Duodenal mucosa (tissue), 2 donors: ENCODE measurements at regions not wholly inside any gene's neighbourhood (a gene's known extent, or its start where the extent isn't known, plus 50 kb on each side); places are given as distances from the start of the nearest gene placed in this dataset.

Experiments used
- H3K27ac ChIP-seq: one replicate; pipeline ENCODE4 v1.7.0; 2013; ENCODE audit warnings: low read depth, low read length
- H3K27me3 ChIP-seq, 2 donors: one replicate each; pipeline ENCODE4 v1.7.0; 2013; ENCODE audit warnings: low read length in 2 of 2, control low read depth in 1 of 2; ENCODE audit not compliant: insufficient read depth in 2 of 2, control insufficient read depth in 1 of 2
- H3K36me3 ChIP-seq, 2 donors: one replicate each; pipeline ENCODE4 v1.7.0; 2013; ENCODE audit warnings: low read length in 2 of 2, control low read depth in 1 of 2; ENCODE audit not compliant: insufficient read depth in 2 of 2, control insufficient read depth in 1 of 2
- H3K4me1 ChIP-seq, 2 donors: one replicate each; pipeline ENCODE4 v1.7.0; 2013; ENCODE audit warnings: low read length in 2 of 2, control low read depth in 1 of 2; ENCODE audit not compliant: insufficient read depth in 2 of 2, control insufficient read depth in 1 of 2
- H3K4me3 ChIP-seq, 2 donors: one replicate each; pipeline ENCODE4 v1.7.0; 2013; ENCODE audit warnings: low read length in 2 of 2, low read depth in 1 of 2
- H3K9ac ChIP-seq, 2 donors: one replicate each; pipeline ENCODE4 v1.7.0; 2013; ENCODE audit warnings: low read length in 2 of 2, low read depth in 1 of 2
- H3K9me3 ChIP-seq, 2 donors: one replicate each; pipeline ENCODE4 v1.7.0; 2013; ENCODE audit warnings: low read length in 2 of 2, control low read depth in 1 of 2; ENCODE audit not compliant: control insufficient read depth in 1 of 2

GRCh38 chr1:175848329-175848728, 104.9 kb upstream of the TNR start:
- H3K27ac ChIP-seq = no peak overlapping the region
- H3K9me3 ChIP-seq = no peaks in the 10 kb centered on the region
- no peaks in the 10 kb centered on the region for H3K36me3 ChIP-seq
- no peak overlapping the region for H3K9ac ChIP-seq
- no peak overlapping the region for H3K4me3 ChIP-seq
- H3K27me3 ChIP-seq = no peaks in the 10 kb centered on the region
- no peaks in the 10 kb centered on the region for H3K4me1 ChIP-seq

DNA sequence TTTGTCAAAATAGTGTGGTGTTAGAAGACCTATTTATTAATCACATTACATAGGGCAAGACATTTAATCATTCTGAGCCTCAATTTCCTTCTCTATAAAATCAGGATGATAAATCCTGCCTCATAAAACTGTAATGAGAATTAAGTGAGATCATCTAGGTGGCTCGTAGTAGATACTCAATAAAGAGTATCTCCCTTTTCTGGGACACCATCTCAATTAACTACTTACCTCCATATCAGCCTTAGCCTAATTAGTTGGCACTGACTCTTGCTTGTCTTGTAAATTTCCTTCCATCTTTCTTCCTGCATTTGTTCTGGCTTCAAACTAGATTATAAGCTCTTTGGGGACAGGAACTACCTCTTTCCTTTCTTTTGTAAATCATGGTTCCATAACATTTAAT, 102.6 kb upstream of the TNR start:
- Histone ChIP-seq H3K4me3 (no peak overlapping the region), H3K4me1 (peaks cover 0 to 1% of the 10 kb centered on the region in 2 donors), H3K27ac (no peak overlapping the region), H3K36me3 (no peaks in the 10 kb centered on the region), H3K9ac (no peak overlapping the region), H3K9me3 (no peaks in the 10 kb centered on the region), H3K27me3 (no peaks in the 10 kb centered on the region)

- Histone ChIP-seq H3K4me3 (no peak overlapping the region), H3K27me3 (no peaks in the 10 kb centered on the region), H3K27ac (no peak overlapping the region), H3K9ac (no peak overlapping the region), H3K9me3 (no peaks in the 10 kb centered on the region), H3K4me1 (peaks cover 0 to 8% of the 10 kb centered on the region in 2 donors), H3K36me3 (no peaks in the 10 kb centered on the region)
These were observed 101.9 kb upstream of the TNR start for GRCh38 chr1:175845338-175845737.

GRCh38 chr1:175844877-175845276, 101.5 kb upstream of the TNR start:
- H3K9me3 ChIP-seq = no peaks in the 10 kb centered on the region
- H3K27me3 ChIP-seq = no peaks in the 10 kb centered on the region
- H3K9ac ChIP-seq = no peak overlapping the region
- H3K27ac ChIP-seq = no peak overlapping the region
- H3K36me3 ChIP-seq = no peaks in the 10 kb centered on the region
- H3K4me1 ChIP-seq = peaks cover 0 to 10% of the 10 kb centered on the region in 2 donors
- no peak overlapping the region for H3K4me3 ChIP-seq

GRCh38 chr1:175842550-175842949, 99.2 kb upstream of the TNR start:
- no peaks in the 10 kb centered on the region for H3K27me3 ChIP-seq

DNA sequence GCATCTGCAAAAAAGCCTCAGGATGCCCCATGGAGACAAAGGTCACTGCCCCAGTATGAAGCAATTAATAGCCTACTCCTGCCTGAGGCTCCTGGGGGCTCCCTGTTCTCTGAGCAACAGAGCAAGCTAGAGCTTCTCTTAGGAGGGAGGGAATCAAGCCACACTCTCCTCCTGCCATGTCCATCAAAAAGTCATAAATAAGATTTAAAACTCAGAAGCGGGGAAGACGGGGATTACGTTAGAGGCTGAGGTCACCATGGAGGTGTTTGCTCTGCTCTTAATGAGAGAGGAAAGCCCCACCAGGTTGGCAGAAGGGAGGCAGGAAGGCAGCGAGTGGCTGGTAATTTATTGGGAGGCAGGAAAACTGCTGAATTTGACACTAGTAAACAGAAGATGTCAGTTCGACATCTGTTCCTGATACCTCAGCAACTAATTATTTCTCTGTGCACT, 98.4 kb upstream of the TNR start:
- no peak overlapping the region for H3K9ac ChIP-seq
- no peak overlapping the region for H3K4me3 ChIP-seq
- H3K9me3 ChIP-seq = no peaks in the 10 kb centered on the region
- no peak overlapping the region for H3K27ac ChIP-seq
- H3K36me3 ChIP-seq = no peaks in the 10 kb centered on the region
- H3K4me1 ChIP-seq = peaks cover 0 to 15% of the 10 kb centered on the region in 2 donors
- no peaks in the 10 kb centered on the region for H3K27me3 ChIP-seq

More at GRCh38 chr1:175842550-175842949, 99.2 kb upstream of the TNR start:
- Histone ChIP-seq H3K9ac (no peak overlapping the region), H3K4me3 (no peak overlapping the region), H3K27ac (no peak overlapping the region), H3K9me3 (no peaks in the 10 kb centered on the region), H3K36me3 (no peaks in the 10 kb centered on the region), H3K4me1 (peaks cover 0 to 15% of the 10 kb centered on the region in 2 donors)

GRCh38 chr1:175840787-175841186, 97.4 kb upstream of the TNR start:
- Histone ChIP-seq H3K4me1 (peaks cover 0 to 15% of the 10 kb centered on the region in 2 donors), H3K27me3 (no peaks in the 10 kb centered on the region), H3K9me3 (no peaks in the 10 kb centered on the region), H3K4me3 (no peak overlapping the region), H3K27ac (no peak overlapping the region), H3K36me3 (no peaks in the 10 kb centered on the region), H3K9ac (no peak overlapping the region)

- H3K9me3 ChIP-seq = no peaks in the 10 kb centered on the region
- no peaks in the 10 kb centered on the region for H3K27me3 ChIP-seq
- H3K27ac ChIP-seq = no peak overlapping the region
- peak overlapping the region; percentile 15 to 40 for H3K4me3 ChIP-seq
- H3K9ac ChIP-seq = no peak overlapping the region
- H3K36me3 ChIP-seq = no peaks in the 10 kb centered on the region
- H3K4me1 ChIP-seq = peaks cover 0 to 15% of the 10 kb centered on the region in 2 donors
These were observed 96.6 kb upstream of the TNR start for GRCh38 chr1:175839779-175840669.

- Histone ChIP-seq H3K27me3 (no peaks in the 10 kb centered on the region), H3K4me1 (peaks cover 0 to 2% of the 10 kb centered on the region in 2 donors), H3K9me3 (no peaks in the 10 kb centered on the region), H3K4me3 (no peak overlapping the region), H3K36me3 (no peaks in the 10 kb centered on the region), H3K27ac (no peak overlapping the region), H3K9ac (no peak overlapping the region)
These were observed 91.2 kb upstream of the TNR start for GRCh38 chr1:175834597-175834996.

GRCh38 chr1:175833951-175834350, 90.6 kb upstream of the TNR start:
- no peak overlapping the region for H3K27ac ChIP-seq
- no peak overlapping the region for H3K9ac ChIP-seq
- no peak overlapping the region for H3K4me3 ChIP-seq
- no peaks in the 10 kb centered on the region for H3K36me3 ChIP-seq
- H3K27me3 ChIP-seq = no peaks in the 10 kb centered on the region
- no peaks in the 10 kb centered on the region for H3K9me3 ChIP-seq
- H3K4me1 ChIP-seq = no peaks in the 10 kb centered on the region
